HG03045 (cell line): ENCODE measurements at regions not wholly inside any gene's neighbourhood (a gene's known extent, or its start where the extent isn't known, plus 50 kb on each side); places are given as distances from the start of the nearest gene placed in this dataset.

Experiments used
- ATAC-seq: cut with Tn5 transposase; IDR thresholded peaks from one replicate; pipeline ENCODE4 v1.9.1; 2021; ENCODE audit warnings: mild to moderate bottlenecking, moderate library complexity; ENCODE audit not compliant: unreplicated experiment

- ATAC-seq: no peak
Observed at GRCh38 chr14:49994951-49995561, 102.2 kb downstream of the ARF6 start.

DNA sequence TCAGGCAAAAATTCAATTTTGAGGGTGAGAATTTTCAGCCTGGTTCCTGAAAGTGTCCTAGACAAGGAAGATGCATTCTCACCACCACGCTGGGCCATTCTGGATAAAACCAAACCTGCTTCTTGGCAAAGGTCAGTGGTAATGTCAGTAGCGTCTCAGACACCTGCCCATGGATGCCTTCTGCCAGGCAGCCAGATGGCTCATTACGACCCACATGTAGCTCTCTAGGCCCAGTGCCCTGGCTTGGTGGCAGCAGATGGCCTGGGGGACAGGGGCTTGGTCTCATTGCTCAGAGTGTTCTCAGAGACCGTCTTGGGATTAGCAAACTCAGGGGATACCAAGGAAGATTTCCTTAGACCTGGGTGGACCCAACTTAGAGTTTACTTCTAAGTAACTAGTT, 105.1 kb downstream of the ARF6 start:
- no peak for ATAC-seq

DNA sequence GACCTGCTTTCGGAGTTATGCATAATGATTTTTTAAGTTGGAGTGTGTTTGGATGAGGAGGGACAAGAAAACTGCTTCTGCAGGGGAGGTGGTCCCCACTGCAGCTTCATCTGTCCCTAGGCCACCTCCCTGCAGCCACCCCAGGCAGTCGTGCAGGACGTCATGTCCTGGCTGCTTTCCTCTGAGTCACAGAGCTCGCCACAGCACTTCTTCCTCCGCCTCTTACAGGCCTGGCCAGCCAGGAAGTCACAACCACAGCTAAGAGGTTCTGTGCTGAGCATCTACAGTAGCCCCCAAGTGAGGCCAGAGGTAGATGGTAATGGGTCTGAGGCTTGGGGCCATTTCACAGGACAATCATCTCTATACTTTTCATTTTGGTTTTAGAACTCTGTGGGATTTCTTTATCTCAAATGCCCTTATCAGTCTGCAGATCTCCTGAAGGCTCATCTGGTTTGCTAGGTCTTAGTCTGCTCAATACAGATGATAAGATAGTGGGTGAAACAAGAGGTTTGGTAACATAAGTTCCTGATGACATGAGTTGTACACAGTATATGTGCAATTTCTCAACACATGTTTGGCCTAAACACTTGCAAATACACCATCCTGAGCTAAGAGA, 106.4 kb downstream of the ARF6 start:
- ATAC-seq: peak; percentile 41

GRCh38 chr14:49999826-50000379, 107.0 kb downstream of the ARF6 start:
- no peak for ATAC-seq

GRCh38 chr14:50000380-50001150, 107.7 kb downstream of the ARF6 start:
- no peak for ATAC-seq

DNA sequence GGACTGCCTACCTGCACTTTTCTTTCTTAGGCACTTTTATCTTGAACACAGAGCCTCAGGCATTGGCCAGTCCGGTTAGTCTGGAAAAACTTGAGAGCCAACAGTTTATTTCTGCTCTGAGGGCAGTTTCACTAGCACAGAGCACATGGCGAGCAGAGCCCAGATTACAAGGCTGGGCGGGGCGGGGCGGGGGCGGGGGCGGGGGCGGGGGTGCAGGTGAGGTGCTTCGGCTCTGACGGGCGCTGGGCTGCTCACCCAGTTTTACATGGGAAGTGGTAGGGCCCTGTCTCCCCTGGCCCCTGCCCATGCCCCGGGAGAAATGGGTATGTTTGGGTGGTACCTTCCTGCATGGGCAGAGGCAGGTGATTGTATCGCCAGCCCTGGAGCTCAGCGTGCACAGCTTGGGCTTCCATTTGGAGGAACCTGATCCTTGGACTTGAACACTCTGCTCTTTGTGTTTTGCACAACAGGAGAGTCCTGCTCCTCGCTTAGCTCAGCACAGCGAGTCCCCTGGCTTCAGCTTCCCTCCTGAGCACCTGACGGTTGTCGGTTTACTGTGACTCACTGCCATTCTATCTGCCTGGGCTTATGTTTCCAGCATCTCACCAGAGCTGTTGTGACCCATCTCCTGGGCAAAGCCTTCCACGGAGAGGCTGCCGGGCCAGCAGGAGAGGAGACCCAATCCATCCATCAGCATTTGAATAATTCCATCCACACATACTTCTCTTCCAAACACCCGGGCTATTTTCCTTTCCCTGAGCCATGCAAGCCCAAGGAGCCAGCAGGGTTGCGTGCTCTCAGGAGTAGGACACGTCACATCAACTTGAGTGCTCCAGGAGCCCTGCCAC, 108.5 kb downstream of the ARF6 start:
- peak; percentile 24 for ATAC-seq

DNA sequence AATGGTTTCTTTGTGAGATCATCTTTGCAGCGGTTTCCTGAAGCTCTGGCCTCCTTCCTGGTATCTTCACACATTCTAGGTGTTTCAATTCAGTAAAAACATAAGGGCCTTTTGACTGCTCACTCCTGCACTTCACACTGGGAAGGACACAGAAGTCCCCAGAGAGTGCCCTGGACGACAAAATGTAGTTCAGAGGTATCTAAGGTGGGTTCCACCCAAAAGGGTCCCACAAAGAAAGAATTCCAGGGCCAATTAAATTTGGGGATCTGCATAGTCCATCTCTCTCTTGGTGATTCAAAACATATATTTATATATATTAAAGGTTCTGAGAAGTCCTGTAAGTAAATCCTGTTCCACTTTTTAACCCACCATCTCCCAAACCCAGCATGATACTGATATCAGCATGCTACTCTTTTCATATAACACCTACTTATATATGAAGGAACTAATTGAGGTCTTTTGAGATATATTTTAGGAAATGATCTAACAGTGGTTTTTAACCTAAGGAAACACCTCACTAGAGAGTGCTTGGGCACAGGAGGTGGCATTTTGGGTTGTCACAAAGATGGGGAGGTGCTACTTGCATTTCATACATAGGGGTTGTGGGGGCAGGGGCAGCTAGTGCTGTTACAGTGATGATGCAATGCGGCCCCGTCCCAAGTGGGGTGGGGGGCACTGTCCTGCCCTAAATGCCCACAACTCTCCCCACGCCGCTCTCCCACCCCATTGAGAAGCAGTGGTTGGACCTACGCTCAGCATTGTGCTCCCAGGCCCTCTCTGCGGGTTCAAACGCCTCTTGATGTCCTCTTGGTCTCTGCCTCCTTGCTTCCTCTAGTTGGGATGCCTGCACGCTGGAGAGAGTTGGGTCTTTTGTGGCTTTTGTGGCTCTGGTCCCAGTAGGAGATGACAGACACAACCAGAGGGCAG, 109.4 kb downstream of the ARF6 start:
- peak; percentile 30 for ATAC-seq

DNA sequence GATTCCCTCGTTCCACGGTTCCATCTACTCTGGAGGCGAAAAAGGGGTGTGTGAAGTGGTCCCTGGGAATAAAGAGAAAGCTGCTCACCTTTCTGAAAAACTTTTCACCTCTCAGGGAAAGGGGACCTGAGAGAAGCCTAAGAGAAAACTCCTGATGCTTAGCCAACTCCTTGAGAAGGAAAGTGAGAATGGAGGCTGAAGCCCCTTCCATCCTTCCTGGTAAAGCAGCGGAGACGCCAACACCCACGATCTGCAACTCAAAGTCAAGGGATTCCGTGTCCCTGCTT, 110.0 kb downstream of the ARF6 start:
- no peak for ATAC-seq

- peak; percentile 46 for ATAC-seq
Observed at GRCh38 chr14:50003213-50004021, 110.5 kb downstream of the ARF6 start.

GRCh38 chr14:50006141-50006540, 110.2 kb downstream of the VCPKMT start:
- ATAC-seq: no peak

- no peak for ATAC-seq
Observed at GRCh38 chr14:50007123-50007903, 109.1 kb downstream of the VCPKMT start.

- no peak for ATAC-seq
Observed at GRCh38 chr14:50008562-50008961, 107.8 kb downstream of the VCPKMT start.

- ATAC-seq: no peak
Observed at GRCh38 chr14:50008974-50009373, 107.4 kb downstream of the VCPKMT start.

DNA sequence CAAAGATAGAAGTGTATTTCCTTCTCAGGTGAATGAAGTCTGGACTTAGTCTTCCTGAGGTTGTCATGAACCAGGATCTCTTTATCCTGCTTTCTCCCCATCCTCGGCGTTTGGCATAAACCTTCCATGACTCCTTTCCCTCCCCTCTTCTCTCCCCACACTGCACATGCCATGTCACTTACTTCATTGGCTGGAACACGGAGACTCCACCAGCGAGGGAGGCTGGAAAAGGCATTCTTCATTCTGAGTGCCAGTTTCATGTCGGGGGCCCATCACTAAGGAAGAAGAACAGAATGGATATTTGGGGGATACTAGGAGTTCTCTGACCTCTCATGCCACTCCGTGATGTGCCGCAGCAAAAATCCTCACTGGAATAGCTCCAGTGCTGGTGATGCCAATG, 105.6 kb downstream of the VCPKMT start:
- ATAC-seq: no peak

DNA sequence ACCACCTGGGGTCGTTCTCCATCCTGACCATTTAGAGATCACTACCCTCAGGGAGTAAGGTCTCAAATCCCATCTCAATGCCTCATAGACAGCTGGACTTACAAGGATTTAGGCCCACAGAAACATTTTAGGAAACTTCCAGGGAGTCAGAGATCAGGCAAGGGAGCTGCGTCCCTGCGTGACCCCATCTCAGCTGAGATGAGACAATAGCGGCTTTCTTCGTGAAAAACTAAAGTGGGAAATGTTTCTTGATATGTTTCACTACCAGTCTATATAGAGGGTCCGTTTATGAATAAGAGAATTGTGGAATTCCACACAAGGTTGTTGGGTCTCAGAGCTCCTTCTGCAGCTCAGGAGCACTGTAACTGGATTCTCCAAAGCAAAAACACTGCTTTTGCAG, 105.1 kb downstream of the VCPKMT start:
- ATAC-seq: no peak

DNA sequence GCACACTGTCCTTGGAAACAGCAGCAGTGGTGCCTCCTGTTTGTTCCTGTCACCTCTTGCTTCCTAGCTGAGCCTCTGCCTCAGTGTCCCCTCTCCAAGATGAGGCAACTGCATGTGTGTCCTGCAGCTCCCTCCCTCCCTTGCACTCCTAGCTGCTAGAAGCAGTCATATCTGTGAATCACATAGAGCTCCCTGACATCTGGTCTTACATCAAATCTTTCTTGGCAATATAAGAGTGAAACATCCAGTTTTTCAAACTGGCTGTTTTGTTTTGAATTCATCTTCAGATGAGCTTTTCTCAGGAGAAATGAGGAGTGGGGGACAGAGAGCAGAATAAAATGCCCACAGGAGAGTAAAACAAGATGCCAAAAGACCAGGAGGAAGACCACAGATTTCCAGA, 103.7 kb downstream of the VCPKMT start:
- ATAC-seq: no peak

GRCh38 chr14:50013198-50013918, 103.0 kb downstream of the VCPKMT start:
- no peak for ATAC-seq

- no peak for ATAC-seq
Observed at GRCh38 chr14:50013934-50014333, 102.4 kb downstream of the VCPKMT start.
